GM12892 (cell line): ENCODE measurements at regions not wholly inside any gene's neighbourhood (a gene's known extent, or its start where the extent isn't known, plus 50 kb on each side); places are given as distances from the start of the nearest gene placed in this dataset.

Source experiments
- POLR2A ChIP-seq: IDR thresholded peaks from 2 replicates; pipeline ENCODE4 v1.6.1; 2011; ENCODE audit warnings: low read depth, low read length, control low read depth
- TAF1 ChIP-seq: IDR thresholded peaks from 2 replicates; pipeline ENCODE4 v1.6.1; 2011; ENCODE audit warnings: low read depth, mild to moderate bottlenecking, control low read depth, low read length, borderline replicate concordance

GRCh38 chr16:51067352-51067751 lies 83.7 kb downstream of the SALL1 start:
- no peak for TF ChIP-seq TAF1
- TF ChIP-seq POLR2A, result no peak
